ENCODE measurements at regions not wholly inside any gene's neighbourhood (a gene's known extent, or its start where the extent isn't known, plus 50 kb on each side); places are given as distances from the start of the nearest gene placed in this dataset.

DNA sequence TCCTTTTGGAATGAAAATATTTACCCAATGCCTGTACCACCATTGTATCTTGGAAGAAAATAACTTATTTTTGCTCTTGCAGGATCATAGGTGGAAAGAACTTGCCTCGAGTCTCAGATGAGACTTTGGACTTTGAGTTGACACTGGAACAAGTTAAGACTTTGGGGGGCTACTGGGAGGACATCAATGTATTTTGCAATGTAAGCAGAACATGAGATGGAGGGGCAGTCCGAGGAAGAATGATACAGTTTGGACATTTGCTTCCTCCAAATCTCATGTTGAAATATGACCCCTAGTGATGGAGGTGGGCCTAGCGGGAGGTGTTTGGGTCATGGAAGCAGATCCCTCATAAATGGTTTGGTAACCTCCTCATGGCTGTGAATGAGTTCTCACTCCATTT, 1428.6 kb downstream of the ZPLD1 start:
- FAIRE-seq (no peak), DNase-seq (ENCODE audit: low read depth, low spot score) (no peak)
- no peaks in the 10 kb centered on the region for H3K79me2 ChIP-seq (ENCODE audit: control insufficient read depth, insufficient read depth, low read length)
- H3K27me3 ChIP-seq (ENCODE audit: control insufficient read depth, extremely low read depth, insufficient read depth, low read length): no peaks in the 10 kb centered on the region
- H4K20me1 ChIP-seq (ENCODE audit: control insufficient read depth, extremely low read depth, insufficient read depth, low read length): no peaks in the 10 kb centered on the region
- no peaks in the 10 kb centered on the region for H3K9me1 ChIP-seq (ENCODE audit: control insufficient read depth, extremely low read depth, insufficient read depth, low read length)
- no peak overlapping the region for H3K27ac ChIP-seq (ENCODE audit: control insufficient read depth, insufficient read depth, low read length)
- no peaks in the 10 kb centered on the region for H3K9me3 ChIP-seq (ENCODE audit: control insufficient read depth, low read depth, low read length)
- H3K4me3 ChIP-seq (ENCODE audit: control insufficient read depth in 2 of 3, extremely low read depth in 1 of 3, insufficient read depth in 2 of 3, low read depth in 1 of 3, low read length in 3 of 3): no peak overlapping the region
- dilution Hi-C loops (cut with MboI; ENCODE audit: extremely low pct_ligation_motif_present, low sequenced_read_pairs): no loop called here
- no peak overlapping the region for H3K4me2 ChIP-seq (ENCODE audit: control insufficient read depth, extremely low read depth, insufficient read depth, low read depth, low read length)
- TF ChIP-seq EZH2 (IDR thresholded peaks at IDR 0.05; ENCODE audit: low read length): no peak
- TF ChIP-seq, protein P1, sequence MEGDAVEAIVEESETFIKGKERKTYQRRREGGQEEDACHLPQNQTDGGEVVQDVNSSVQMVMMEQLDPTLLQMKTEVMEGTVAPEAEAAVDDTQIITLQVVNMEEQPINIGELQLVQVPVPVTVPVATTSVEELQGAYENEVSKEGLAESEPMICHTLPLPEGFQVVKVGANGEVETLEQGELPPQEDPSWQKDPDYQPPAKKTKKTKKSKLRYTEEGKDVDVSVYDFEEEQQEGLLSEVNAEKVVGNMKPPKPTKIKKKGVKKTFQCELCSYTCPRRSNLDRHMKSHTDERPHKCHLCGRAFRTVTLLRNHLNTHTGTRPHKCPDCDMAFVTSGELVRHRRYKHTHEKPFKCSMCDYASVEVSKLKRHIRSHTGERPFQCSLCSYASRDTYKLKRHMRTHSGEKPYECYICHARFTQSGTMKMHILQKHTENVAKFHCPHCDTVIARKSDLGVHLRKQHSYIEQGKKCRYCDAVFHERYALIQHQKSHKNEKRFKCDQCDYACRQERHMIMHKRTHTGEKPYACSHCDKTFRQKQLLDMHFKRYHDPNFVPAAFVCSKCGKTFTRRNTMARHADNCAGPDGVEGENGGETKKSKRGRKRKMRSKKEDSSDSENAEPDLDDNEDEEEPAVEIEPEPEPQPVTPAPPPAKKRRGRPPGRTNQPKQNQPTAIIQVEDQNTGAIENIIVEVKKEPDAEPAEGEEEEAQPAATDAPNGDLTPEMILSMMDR (optimal IDR thresholded peaks at IDR 0.05 in 1 of 3, IDR thresholded peaks at IDR 0.05 in 1 of 3, conservative IDR thresholded peaks at IDR 0.05 in 1 of 3; ENCODE audit: extremely low read depth in 1 of 3, insufficient read depth in 2 of 3, low read length in 3 of 3): no peak
- no peaks in the 10 kb centered on the region for H3K4me1 ChIP-seq (ENCODE audit: control insufficient read depth, extremely low read depth, insufficient read depth, low read length)
- no peak overlapping the region for H2AFZ ChIP-seq (ENCODE audit: control insufficient read depth, low read length)
- no peaks in the 10 kb centered on the region for H3K36me3 ChIP-seq (ENCODE audit: control insufficient read depth in 2 of 2, extremely low read depth in 1 of 2, insufficient read depth in 2 of 2, low read length in 2 of 2)
- H3K9ac ChIP-seq (ENCODE audit: control insufficient read depth, extremely low read depth, insufficient read depth, low read length): no peak overlapping the region

- dilution Hi-C loops (cut with MboI; ENCODE audit: extremely low pct_ligation_motif_present, low sequenced_read_pairs): no loop called here
Observed at GRCh38 chr3:103866113-103866512, 1431.3 kb downstream of the ZPLD1 start.

More at GRCh38 chr3:103866113-103866512, 1431.3 kb downstream of the ZPLD1 start:
- Histone ChIP-seq H3K9me3 (ENCODE audit: control insufficient read depth, low read depth, low read length) (no peaks in the 10 kb centered on the region), H3K9ac (ENCODE audit: control insufficient read depth, extremely low read depth, insufficient read depth, low read length) (no peak overlapping the region), H3K4me2 (ENCODE audit: control insufficient read depth, extremely low read depth, insufficient read depth, low read depth, low read length) (no peak overlapping the region), H3K36me3 (ENCODE audit: control insufficient read depth in 2 of 2, extremely low read depth in 1 of 2, insufficient read depth in 2 of 2, low read length in 2 of 2) (no peaks in the 10 kb centered on the region), H3K27me3 (ENCODE audit: control insufficient read depth, extremely low read depth, insufficient read depth, low read length) (no peaks in the 10 kb centered on the region), H2AFZ (ENCODE audit: control insufficient read depth, low read length) (no peak overlapping the region), H3K27ac (ENCODE audit: control insufficient read depth, insufficient read depth, low read length) (no peak overlapping the region), H3K9me1 (ENCODE audit: control insufficient read depth, extremely low read depth, insufficient read depth, low read length) (no peaks in the 10 kb centered on the region), H4K20me1 (ENCODE audit: control insufficient read depth, extremely low read depth, insufficient read depth, low read length) (no peaks in the 10 kb centered on the region), H3K79me2 (ENCODE audit: control insufficient read depth, insufficient read depth, low read length) (no peaks in the 10 kb centered on the region), H3K4me3 (ENCODE audit: control insufficient read depth in 2 of 3, extremely low read depth in 1 of 3, insufficient read depth in 2 of 3, low read depth in 1 of 3, low read length in 3 of 3) (no peak overlapping the region), H3K4me1 (ENCODE audit: control insufficient read depth, extremely low read depth, insufficient read depth, low read length) (no peaks in the 10 kb centered on the region)
- FAIRE-seq (no peak), DNase-seq (ENCODE audit: low read depth, low spot score) (no peak)
- TF ChIP-seq, protein P1 (optimal IDR thresholded peaks at IDR 0.05 in 1 of 3, IDR thresholded peaks at IDR 0.05 in 1 of 3, conservative IDR thresholded peaks at IDR 0.05 in 1 of 3; ENCODE audit: extremely low read depth in 1 of 3, insufficient read depth in 2 of 3, low read length in 3 of 3): no peak
- no peak for TF ChIP-seq EZH2 (IDR thresholded peaks at IDR 0.05; ENCODE audit: low read length)
